ENCODE measurements at regions not wholly inside any gene's neighbourhood (a gene's known extent, or its start where the extent isn't known, plus 50 kb on each side); places are given as distances from the start of the nearest gene placed in this dataset.

- DNase-seq: no peak
These were observed 955.1 kb downstream of the BRD1 start for GRCh38 chr22:48872271-48873190.

DNA sequence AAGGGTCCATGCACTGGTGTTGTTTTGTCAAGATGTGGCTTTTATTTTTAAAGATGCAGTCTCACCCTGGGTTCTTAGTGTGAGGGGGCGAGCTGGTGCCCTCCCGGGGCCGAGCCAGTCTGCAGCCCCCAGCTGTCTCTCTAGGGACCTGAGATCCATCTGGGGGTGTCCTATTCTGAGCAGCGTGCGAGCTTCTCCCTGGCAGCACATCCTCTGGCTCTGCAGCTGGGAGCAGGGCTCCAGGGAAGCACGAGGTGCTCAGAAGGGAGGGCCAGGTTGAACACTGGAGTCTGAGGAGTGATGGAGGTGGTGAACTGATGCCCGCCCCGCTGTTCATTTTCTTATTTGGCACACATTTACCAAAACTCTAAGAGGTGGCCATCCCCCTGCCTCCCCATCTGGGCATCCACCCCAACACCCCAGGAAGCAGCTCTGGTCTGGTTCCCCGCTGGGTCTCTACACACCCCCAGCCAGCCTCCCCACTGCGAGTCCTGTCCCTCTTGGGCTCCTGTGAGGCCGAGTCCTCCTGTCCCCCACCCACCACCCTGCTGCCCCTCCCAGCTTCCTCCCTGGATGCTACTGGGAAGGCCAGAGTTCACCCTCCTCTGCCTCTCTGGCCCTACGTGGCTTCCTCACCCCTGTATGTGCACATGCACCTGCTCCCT, 956.4 kb downstream of the BRD1 start:
- no peak for DNase-seq

DNA sequence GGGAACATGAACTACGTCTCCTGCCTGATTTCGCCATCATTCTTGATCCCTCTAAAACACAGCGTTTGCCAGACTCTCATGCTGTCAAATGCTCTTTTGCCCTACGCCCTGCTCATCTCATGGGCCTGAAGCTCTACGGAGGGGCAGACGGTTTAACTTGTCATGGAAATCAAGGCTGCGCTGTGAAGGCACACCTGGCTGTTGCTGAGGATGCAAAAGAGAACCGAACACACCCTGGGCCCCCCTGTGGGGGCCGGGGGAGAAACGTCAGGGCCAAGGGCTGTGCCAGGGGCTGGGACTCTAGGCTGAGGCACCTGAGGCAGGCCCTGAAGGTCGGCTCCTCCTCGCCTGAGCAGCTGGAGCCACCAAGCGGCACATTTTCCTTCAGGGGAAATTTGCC, 957.2 kb downstream of the BRD1 start:
- DNase-seq: no peak

DNA sequence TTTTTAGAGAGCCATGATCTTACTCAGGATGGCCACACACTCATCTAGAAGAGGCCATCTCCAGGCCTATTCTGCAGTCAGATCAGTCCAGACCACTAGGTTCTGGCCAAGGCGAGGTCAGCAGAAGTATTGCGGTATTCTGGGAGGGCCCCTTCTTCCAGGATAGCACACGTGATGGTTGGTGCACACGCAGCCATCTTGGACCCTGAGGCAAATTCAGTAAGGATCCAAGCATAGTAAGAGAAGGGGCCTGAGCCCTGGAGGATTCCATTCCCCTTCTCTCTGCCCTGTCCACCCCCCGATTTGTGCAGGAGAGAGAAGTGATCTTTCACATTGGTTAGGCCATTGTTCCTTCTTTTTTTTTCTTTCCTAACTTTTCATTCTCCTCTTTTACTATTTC, 957.9 kb downstream of the BRD1 start:
- no peak for DNase-seq

DNA sequence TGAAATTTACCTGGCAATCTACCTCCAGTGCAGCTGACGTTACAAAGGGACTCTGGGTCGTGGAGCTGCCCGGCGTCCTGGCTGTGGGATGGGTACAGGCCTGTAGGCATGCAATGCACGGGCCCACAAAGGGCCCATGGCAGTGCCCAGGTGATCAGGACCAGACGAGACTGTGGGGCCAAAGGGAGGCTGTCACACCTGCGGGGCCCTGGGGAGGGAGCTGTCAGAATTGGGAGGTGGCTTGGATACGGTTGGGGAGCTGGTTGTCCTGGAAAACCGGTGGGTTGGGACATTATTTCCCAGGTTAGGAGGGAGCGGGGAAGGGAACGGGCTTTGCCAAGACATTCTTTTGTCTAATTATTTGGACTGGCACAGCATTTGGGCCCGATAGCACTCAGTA, 958.5 kb downstream of the BRD1 start:
- DNase-seq: no peak

DNA sequence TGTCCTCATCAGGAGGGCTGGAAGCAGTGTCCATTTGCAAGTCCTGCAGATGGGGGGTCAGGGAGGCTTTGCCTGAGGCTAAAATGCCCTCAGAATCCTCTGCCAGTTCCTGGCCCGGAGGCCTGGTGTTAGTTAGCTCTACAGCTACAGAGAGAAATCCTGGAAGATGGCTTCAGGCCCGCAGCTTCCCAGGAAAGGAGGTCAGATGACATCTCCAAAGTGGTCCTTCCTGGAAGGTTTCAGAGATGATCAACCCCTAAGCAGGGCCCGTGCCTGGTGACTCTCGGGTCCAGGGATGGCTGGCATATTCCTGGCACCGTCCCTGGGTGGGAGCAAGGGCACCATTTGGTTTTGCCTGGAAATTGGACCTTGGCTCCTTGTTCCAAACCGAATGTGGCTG, 959.1 kb downstream of the BRD1 start:
- no peak for DNase-seq

DNA sequence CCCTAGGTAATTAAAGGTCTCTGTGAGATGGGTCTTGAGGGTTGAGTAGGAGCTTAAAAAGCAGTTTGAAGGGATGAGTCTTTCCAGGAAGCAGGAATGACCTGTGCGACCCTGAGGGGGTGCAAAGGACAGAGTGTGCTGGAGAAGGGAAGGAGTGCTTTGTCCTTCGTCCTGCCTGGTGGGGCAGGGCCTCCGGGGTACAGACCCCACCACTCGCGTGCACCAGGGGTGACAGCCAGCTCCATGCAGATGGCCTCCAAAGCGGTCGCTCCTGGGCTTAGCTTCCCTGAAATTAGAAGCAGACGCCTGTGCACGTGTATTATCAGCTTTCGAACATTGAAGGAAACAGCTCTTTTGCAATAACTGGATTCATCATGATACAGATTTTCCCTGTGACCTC, 959.8 kb downstream of the BRD1 start:
- no peak for DNase-seq

DNA sequence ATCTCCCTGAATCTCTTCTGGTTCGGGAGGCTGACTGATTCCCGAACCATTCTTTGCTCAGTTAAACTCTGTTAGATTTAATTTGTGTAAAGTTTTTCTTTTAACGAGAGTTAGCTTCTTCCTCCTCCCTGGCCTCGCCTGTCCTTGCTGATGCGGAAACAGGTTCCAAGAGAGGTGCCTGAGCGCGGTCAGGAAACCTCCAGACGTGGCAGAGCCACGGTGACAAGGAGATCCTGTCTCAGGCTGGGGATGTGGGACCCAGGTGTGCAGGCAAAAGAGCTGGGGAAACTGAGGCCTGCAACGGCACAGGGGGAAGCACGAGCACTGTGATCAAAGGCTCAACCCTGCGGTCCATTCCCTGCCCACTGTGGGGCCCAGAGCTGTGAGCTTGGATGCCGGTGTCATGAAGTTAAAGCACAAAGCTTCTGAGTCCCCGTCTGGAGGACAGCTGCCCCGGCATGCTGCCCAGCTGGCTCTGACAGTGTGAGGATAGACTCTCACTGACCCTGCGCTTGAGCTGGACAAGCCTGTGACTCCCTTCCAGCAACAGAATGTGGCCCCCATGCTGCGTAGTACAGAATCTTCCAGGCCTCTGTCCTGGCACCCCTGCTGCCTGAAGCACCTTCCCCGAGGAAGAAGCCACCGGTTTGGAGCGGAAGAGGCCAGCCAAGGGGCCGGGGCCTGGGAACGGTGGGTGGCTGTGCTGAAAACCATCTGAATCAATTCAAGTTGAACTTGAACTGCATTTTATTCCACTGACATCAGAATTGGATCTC, 960.6 kb downstream of the BRD1 start:
- DNase-seq: no peak

GRCh38 chr22:48864748-48865147, 962.9 kb downstream of the BRD1 start:
- no peak for DNase-seq

- no peak for DNase-seq
These were observed 963.6 kb downstream of the BRD1 start for GRCh38 chr22:48863965-48864528.

DNA sequence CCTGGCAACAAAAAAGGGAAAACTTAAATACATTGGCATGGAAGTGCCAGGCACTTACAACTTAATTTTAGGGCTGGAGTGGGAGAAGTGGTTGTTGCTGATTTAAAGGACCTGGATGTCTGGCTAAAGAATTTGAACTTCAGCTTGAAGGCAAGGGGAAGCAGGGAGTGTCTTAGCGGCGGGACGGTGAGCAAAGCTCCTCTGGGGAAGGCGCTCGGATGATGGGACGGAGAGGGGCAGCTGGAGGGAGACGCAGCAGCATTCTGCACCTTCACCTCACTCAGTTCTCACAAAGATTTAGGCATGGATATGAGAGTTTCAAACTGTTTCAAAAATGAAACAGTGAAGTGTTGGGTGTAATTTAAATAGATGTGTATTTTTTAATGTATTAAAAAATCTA, 967.1 kb downstream of the BRD1 start:
- DNase-seq: no peak

GRCh38 chr22:48858856-48859255, 968.8 kb downstream of the BRD1 start:
- DNase-seq: no peak

- no peak for DNase-seq
These were observed 969.6 kb downstream of the BRD1 start for GRCh38 chr22:48858121-48858520.

DNA sequence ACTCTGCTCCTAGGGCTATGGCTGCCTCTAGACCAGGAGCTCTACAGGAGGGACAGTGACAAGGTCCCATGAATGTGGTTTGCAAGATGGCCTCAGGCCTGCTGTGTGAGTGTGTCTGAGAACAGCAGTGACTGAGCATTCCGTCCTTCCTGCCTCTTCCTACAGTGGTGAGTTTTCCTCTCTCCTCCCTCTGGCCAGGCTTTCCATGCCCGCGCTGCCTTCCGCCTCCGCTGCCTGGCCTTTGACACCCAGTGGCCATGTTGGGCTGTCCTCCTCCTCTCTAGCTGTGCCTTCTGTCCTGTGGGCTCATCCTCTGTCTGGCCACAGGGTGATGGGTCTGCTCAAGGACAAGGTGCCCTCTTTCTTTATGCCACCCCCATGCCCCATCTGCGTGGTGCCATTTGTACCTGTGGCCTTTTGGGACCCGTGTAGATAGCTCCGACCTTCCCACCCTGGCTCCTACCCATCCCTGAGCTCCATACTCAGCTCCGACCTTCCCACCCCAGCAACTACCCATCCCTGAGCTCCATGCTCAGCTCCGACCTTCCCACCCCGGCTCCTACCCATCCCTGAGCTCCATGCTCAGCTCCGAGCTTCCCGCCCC, 970.4 kb downstream of the BRD1 start:
- no peak for DNase-seq

- DNase-seq: no peak
These were observed 971.4 kb downstream of the BRD1 start for GRCh38 chr22:48856308-48856615.

- no peak for DNase-seq
These were observed 971.9 kb downstream of the BRD1 start for GRCh38 chr22:48855593-48856307.

- no peak for DNase-seq
These were observed 972.7 kb downstream of the BRD1 start for GRCh38 chr22:48855013-48855412.

DNA sequence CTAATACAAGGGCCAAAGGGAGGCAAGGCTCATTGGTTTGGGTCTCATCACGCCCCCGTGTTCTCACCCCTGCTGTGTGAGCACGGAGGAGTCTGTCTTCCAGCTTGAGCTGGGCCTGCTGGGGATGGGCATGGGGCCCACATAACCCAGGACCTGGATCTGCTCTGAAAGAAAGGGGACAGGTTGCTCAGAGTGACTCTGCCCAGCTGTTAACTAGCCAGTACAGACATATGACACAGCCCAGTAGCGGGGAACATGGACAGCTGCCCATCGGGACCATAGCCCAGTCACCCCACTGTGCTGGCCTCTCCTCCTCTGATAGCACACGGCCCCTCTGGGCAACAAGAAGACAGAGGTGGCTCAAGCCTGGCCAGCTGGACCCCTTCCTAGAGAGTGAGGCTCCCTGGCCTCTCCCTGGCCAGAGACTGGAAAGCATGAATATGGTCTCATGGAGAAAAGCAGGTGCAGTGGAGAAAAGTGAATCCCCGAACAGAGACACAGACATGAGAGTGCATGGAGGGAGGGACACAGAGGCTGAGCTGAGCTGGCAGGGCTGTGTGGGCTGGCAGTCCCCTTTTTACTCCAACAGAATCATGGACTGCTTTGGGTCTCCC, 973.9 kb downstream of the BRD1 start:
- no peak for DNase-seq

- DNase-seq: no peak
These were observed 975.6 kb downstream of the BRD1 start for GRCh38 chr22:48851933-48852549.

DNA sequence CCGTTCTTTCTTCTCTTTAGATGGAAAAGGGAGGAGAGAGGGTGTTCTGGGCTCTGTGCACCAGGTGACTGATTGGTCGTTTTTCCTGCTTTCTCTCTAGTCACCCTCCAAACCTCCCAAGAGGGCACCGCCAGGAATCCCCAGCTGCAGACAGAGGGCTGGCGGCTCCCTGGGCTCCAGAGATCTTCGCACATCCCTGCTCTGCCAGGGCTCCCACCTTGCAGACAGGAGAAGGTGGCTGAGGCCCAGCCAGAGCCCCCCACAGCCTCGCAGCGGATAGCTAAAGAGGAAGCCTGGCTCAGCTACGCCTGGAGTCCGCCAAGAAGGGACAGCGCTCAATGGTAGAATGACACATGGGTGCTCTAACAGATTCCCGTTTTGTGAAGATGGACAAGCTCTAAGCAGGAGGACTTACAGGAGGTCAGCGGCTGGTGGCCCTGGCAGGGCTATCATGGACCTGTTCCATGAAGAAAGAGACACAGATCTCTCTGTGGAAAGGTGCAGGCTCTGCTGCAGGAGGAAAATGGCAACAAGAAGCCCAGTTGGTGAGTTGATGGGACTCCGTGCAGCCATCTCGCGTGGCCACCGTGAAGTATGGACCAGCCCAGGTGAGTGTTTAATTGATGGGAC, 976.9 kb downstream of the BRD1 start:
- no peak for DNase-seq

Measured in activated effector memory CD4-positive, alpha-beta T cell treated with Interleukin-2 at 50 U/mL for 16 hours (primary cell).